Stimulated activated memory B cell treated with anti-CD40 and anti-IgM and Interleukin-4, amounts not matched to agents 10 μg/mL and 1 μg/mL and 100 μg/mL, for 72 hours (primary cell): ENCODE measurements at regions not wholly inside any gene's neighbourhood (a gene's known extent, or its start where the extent isn't known, plus 50 kb on each side); places are given as distances from the start of the nearest gene placed in this dataset.

Experiments
- ATAC-seq: fragments of 150-1000 bp; cut with Tn5 transposase; 2 replicates; pipeline ENCODE4 v1.10.0; 2021
- H3K27ac Mint-ChIP-seq: one replicate; pipeline ENCODE4 v1.8.0; 2022; ENCODE audit warnings: mild to moderate bottlenecking, mixed read lengths
- H3K27me3 Mint-ChIP-seq: one replicate; pipeline ENCODE4 v1.8.0; 2022; ENCODE audit warnings: mixed read lengths
- H3K36me3 Mint-ChIP-seq: one replicate; pipeline ENCODE4 v1.8.0; 2022; ENCODE audit warnings: mixed read lengths
- H3K4me1 Mint-ChIP-seq: one replicate; pipeline ENCODE4 v1.8.0; 2022; ENCODE audit warnings: mixed read lengths
- H3K4me3 Mint-ChIP-seq: one replicate; pipeline ENCODE4 v1.8.0; 2022; ENCODE audit warnings: mild to moderate bottlenecking, moderate library complexity, mixed read lengths
- H3K9me3 Mint-ChIP-seq: one replicate; pipeline ENCODE4 v1.8.0; 2022; ENCODE audit warnings: mixed read lengths

DNA sequence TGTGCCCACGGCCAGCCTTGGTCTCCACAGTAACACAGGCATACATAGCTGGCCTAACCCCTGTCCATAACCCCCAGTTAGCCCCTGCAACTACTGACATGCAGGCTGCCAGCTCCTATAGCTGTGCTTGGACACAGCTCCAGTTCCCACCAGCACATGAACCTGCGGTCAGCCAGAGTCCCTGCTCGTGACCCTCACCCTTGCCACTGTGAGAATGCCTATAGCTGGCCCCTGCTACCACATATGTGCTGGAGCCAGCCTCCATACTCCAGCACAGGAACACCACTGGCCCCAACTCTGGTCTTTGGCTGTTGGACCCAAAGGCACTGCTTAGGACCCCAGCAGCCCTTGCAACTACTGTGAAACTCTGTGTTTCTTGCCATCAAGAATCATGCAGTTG, 930.9 kb downstream of the ADGRL3 start:
- ATAC-seq: no peak
- Mint-ChIP-seq H3K4me1 (no peaks in the 10 kb centered on the region), H3K9me3 (peaks cover 16% of the 10 kb centered on the region), H3K27me3 (no peaks in the 10 kb centered on the region), H3K27ac (no peak overlapping the region), H3K36me3 (no peaks in the 10 kb centered on the region), H3K4me3 (no peak overlapping the region)

DNA sequence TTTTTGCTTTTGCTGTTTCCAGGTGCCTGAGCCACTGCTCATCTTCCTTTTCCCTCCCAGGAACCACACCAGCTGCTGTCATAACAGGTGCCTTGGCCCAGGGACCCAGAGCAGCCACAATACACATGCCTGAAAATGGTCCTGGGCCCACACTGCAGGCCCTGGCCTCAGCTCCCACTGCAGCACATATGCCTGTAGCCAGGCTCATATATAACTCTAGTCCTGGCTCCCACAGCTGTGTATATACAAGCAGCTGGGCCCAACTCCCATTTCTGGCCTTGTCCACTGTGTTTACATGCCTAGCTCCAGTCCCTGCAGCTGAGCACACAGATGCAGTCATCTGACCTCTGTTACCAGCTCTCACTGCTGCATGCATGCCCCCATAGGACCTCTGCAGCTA, 930.5 kb downstream of the ADGRL3 start:
- H3K27me3 Mint-ChIP-seq: no peaks in the 10 kb centered on the region
- H3K4me1 Mint-ChIP-seq: no peaks in the 10 kb centered on the region

DNA sequence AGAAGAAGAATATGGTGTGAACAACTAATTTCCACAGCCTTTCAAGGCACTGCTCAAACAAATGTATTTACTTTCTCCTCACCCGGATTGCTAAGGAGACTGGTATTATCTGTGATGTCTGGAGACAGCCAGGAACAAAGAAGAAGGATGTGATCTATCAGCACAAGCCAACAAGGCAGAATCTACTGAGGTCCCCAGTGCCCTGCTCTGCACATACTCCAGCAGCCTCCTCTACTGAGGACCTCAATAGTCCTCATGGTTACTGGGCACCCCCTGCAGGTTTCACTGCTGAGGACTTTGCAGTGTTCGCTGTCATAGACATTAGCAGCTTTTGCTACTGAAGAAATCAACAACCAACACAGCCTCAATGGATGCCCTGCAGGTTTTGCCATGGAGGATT, 930.1 kb downstream of the ADGRL3 start:
- H3K4me1 Mint-ChIP-seq: no peaks in the 10 kb centered on the region
- H3K36me3 Mint-ChIP-seq: no peaks in the 10 kb centered on the region
- H3K4me3 Mint-ChIP-seq: no peak overlapping the region
- ATAC-seq: no peak
- no peak overlapping the region for H3K27ac Mint-ChIP-seq
- no peaks in the 10 kb centered on the region for H3K27me3 Mint-ChIP-seq
- peaks cover 16% of the 10 kb centered on the region for H3K9me3 Mint-ChIP-seq

More for the DNA sequence above, 930.5 kb downstream of the ADGRL3 start:
- Mint-ChIP-seq H3K4me3 (no peak overlapping the region), H3K36me3 (no peaks in the 10 kb centered on the region), H3K27ac (no peak overlapping the region), H3K9me3 (peaks cover 16% of the 10 kb centered on the region)
- no peak for ATAC-seq
